SK-N-SH treated with all-trans-retinoic acid at 6 μM for 48 hours (cell line): ENCODE measurements at regions not wholly inside any gene's neighbourhood (a gene's known extent, or its start where the extent isn't known, plus 50 kb on each side); places are given as distances from the start of the nearest gene placed in this dataset.

Source experiments
- ATAC-seq: fragments of 200-7000 bp; cut with Tn5 transposase; 3 replicates; pipeline ENCODE4 v1.9.1; 2020; ENCODE audit warnings: mild to moderate bottlenecking, moderate library complexity
- ARNTL ChIP-seq: fragments of 450-650 bp; formaldehyde crosslinking; IDR thresholded peaks from 2 replicates; pipeline ENCODE4 v1.5.0; 2020; ENCODE audit warnings: low read depth, mild to moderate bottlenecking, moderate library complexity, borderline replicate concordance
- BACH2 ChIP-seq: fragments of 250-450 bp; sonication (Bioruptor Pico); IDR thresholded peaks from 2 replicates; pipeline ENCODE4 v1.9.0; 2021; ENCODE audit warnings: mild to moderate bottlenecking, borderline replicate concordance
- CSDC2 ChIP-seq: fragments of 250-450 bp; sonication (Bioruptor Pico); IDR thresholded peaks from 2 replicates; pipeline ENCODE4 v1.5.0; 2020; ENCODE audit warnings: mild to moderate bottlenecking, moderate library complexity
- CSRNP3 ChIP-seq: fragments of 250-450 bp; sonication (Bioruptor Pico); IDR thresholded peaks from 2 replicates; pipeline ENCODE4 v1.5.1; 2021; ENCODE audit warnings: mild to moderate bottlenecking, moderate library complexity
- ESRRG ChIP-seq: fragments of 250-450 bp; sonication (Bioruptor Pico); IDR thresholded peaks from 2 replicates; pipeline ENCODE4 v1.6.1; 2021; ENCODE audit warnings: mild to moderate bottlenecking
- GLIS3 ChIP-seq: fragments of 250-450 bp; sonication (Bioruptor Pico); IDR thresholded peaks from 2 replicates; pipeline ENCODE4 v1.5.0; 2020; ENCODE audit warnings: mild to moderate bottlenecking, moderate library complexity
- ISL1 ChIP-seq: fragments of 250-450 bp; sonication (Bioruptor Pico); IDR thresholded peaks from 2 replicates; pipeline ENCODE4 v2.1.2; 2022; ENCODE audit warnings: mild to moderate bottlenecking, moderate library complexity
- OSR1 ChIP-seq: fragments of 250-450 bp; sonication (Bioruptor Pico); IDR thresholded peaks from 2 replicates; pipeline ENCODE4 v1.8.0; 2022; ENCODE audit warnings: moderate library complexity, mild to moderate bottlenecking, inconsistent platforms
- PATZ1 ChIP-seq: fragments of 250-450 bp; sonication (Bioruptor Pico); IDR thresholded peaks from 2 replicates; pipeline ENCODE4 v1.8.0; 2020; ENCODE audit warnings: mild to moderate bottlenecking, moderate library complexity, borderline replicate concordance
- PPARA ChIP-seq: fragments of 250-450 bp; sonication (Bioruptor Pico); IDR thresholded peaks from 2 replicates; pipeline ENCODE4 v1.5.0; 2020; ENCODE audit warnings: mild to moderate bottlenecking, borderline replicate concordance
- RARB ChIP-seq: fragments of 250-450 bp; sonication (Bioruptor Pico); IDR thresholded peaks from 2 replicates; pipeline ENCODE4 v1.8.0; 2021; ENCODE audit warnings: mild to moderate bottlenecking, moderate library complexity
- SNAI2 ChIP-seq: fragments of 250-450 bp; sonication (Bioruptor Pico); IDR thresholded peaks from 2 replicates; pipeline ENCODE4 v1.5.0; 2020; ENCODE audit warnings: mild to moderate bottlenecking, moderate library complexity
- TCF4 ChIP-seq: fragments of 250-450 bp; sonication (Bioruptor Pico); IDR thresholded peaks from 2 replicates; pipeline ENCODE4 v1.8.0; 2021; ENCODE audit warnings: mild to moderate bottlenecking, moderate library complexity, borderline replicate concordance
- TOX ChIP-seq: fragments of 250-450 bp; sonication (Bioruptor Pico); IDR thresholded peaks from 2 replicates; pipeline ENCODE4 v1.8.0; 2021; ENCODE audit warnings: mild to moderate bottlenecking, moderate library complexity, borderline replicate concordance
- ZC3H10 ChIP-seq: fragments of 250-450 bp; sonication (Bioruptor Pico); IDR thresholded peaks from 2 replicates; pipeline ENCODE4 v1.5.1; 2021; ENCODE audit warnings: mild to moderate bottlenecking, moderate library complexity
- ZFP3 ChIP-seq: fragments of 250-450 bp; sonication (Bioruptor Pico); IDR thresholded peaks from 2 replicates; pipeline ENCODE4 v1.5.0; 2020; ENCODE audit warnings: mild to moderate bottlenecking, moderate library complexity
- ZNF565 ChIP-seq: fragments of 450-650 bp; formaldehyde crosslinking; conservative IDR thresholded peaks from 2 replicates; pipeline ENCODE4 v1.5.0; 2020; ENCODE audit warnings: low read depth, mild to moderate bottlenecking, moderate library complexity
- TF ChIP-seq, protein P1 (sequence below): fragments of 250-450 bp; sonication (Bioruptor Pico); IDR thresholded peaks from 2 replicates; pipeline ENCODE4 v1.5.0; 2020; ENCODE audit warnings: mild to moderate bottlenecking, moderate library complexity

- no peak for ATAC-seq
- TF ChIP-seq ZC3H10 (CRISPR knock-in tag) (no peak), ZFP3 (CRISPR knock-in tag) (no peak), ARNTL (CRISPR knock-in tag) (no peak), PATZ1 (no peak), ISL1 (no peak)
Measured at GRCh38 chr17:77299256-77300015, 158.7 kb downstream of the SEC14L1 start.

- ATAC-seq: no peak
- TF ChIP-seq ARNTL (CRISPR knock-in tag) (no peak), ZC3H10 (CRISPR knock-in tag) (no peak), CSDC2 (CRISPR knock-in tag) (no peak), TOX (CRISPR knock-in tag) (no peak), ESRRG (no peak), TCF4 (CRISPR knock-in tag) (no peak), OSR1 (no peak), SNAI2 (no peak), ZFP3 (CRISPR knock-in tag) (no peak), PATZ1 (no peak)
Measured at GRCh38 chr17:77300016-77300686, 159.4 kb downstream of the SEC14L1 start.

GRCh38 chr17:77301694-77302266 is 161.0 kb downstream of the SEC14L1 start:
- TF ChIP-seq RARB: no peak
- no peak for TF ChIP-seq OSR1
- TF ChIP-seq ARNTL (CRISPR knock-in tag): no peak
- TF ChIP-seq ISL1: no peak
- TF ChIP-seq ESRRG: no peak
- no peak for TF ChIP-seq ZFP3 (CRISPR knock-in tag)
- no peak for TF ChIP-seq TCF4 (CRISPR knock-in tag)
- no peak for ATAC-seq

GRCh38 chr17:77302682-77303081 is 161.9 kb downstream of the SEC14L1 start:
- TF ChIP-seq TOX (CRISPR knock-in tag): no peak
- no peak for TF ChIP-seq TCF4 (CRISPR knock-in tag)
- no peak for TF ChIP-seq GLIS3 (CRISPR knock-in tag)
- no peak for TF ChIP-seq CSDC2 (CRISPR knock-in tag)
- no peak for TF ChIP-seq ZNF565 (CRISPR knock-in tag)
- no peak for TF ChIP-seq PPARA
- no peak for TF ChIP-seq OSR1
- TF ChIP-seq PATZ1: no peak
- no peak for TF ChIP-seq ZC3H10 (CRISPR knock-in tag)
- TF ChIP-seq CSRNP3 (CRISPR knock-in tag): no peak
- no peak for TF ChIP-seq BACH2 (CRISPR knock-in tag)
- no peak for TF ChIP-seq ISL1
- no peak for TF ChIP-seq ZFP3 (CRISPR knock-in tag)
- TF ChIP-seq, protein P1, sequence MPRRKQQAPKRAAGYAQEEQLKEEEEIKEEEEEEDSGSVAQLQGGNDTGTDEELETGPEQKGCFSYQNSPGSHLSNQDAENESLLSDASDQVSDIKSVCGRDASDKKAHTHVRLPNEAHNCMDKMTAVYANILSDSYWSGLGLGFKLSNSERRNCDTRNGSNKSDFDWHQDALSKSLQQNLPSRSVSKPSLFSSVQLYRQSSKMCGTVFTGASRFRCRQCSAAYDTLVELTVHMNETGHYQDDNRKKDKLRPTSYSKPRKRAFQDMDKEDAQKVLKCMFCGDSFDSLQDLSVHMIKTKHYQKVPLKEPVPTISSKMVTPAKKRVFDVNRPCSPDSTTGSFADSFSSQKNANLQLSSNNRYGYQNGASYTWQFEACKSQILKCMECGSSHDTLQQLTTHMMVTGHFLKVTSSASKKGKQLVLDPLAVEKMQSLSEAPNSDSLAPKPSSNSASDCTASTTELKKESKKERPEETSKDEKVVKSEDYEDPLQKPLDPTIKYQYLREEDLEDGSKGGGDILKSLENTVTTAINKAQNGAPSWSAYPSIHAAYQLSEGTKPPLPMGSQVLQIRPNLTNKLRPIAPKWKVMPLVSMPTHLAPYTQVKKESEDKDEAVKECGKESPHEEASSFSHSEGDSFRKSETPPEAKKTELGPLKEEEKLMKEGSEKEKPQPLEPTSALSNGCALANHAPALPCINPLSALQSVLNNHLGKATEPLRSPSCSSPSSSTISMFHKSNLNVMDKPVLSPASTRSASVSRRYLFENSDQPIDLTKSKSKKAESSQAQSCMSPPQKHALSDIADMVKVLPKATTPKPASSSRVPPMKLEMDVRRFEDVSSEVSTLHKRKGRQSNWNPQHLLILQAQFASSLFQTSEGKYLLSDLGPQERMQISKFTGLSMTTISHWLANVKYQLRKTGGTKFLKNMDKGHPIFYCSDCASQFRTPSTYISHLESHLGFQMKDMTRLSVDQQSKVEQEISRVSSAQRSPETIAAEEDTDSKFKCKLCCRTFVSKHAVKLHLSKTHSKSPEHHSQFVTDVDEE: no peak
- ATAC-seq: no peak
